NCI-H1694 (cell line): ENCODE measurements at regions not wholly inside any gene's neighbourhood (a gene's known extent, or its start where the extent isn't known, plus 50 kb on each side); places are given as distances from the start of the nearest gene placed in this dataset.

Experiments used
- DNase-seq: peaks from one replicate; lab custom pipeline; 2025; lab: John Stamatoyannopoulos, UW

GRCh38 chr6:163915131-163915530 is 500.6 kb downstream of the QKI start:
- no peak for DNase-seq

DNA sequence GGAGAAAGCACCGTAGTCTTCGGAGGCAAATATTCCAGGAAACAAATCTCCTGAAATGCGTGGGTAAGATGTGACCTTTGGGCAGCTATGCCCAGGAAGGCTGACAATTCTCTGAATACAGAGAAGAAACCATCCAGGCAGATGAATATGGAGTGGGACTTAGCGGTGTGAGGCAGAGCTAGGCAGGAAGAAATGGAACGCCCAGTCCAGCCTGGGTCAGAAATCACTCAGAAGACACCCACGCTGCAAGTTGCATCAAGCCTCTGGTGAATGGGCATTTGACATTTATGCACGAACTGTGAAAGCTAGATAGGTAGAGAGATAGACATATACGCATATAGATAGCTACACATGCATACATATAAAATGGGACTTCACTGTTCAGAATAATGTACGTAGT is 498.5 kb downstream of the QKI start:
- DNase-seq, result no peak

DNA sequence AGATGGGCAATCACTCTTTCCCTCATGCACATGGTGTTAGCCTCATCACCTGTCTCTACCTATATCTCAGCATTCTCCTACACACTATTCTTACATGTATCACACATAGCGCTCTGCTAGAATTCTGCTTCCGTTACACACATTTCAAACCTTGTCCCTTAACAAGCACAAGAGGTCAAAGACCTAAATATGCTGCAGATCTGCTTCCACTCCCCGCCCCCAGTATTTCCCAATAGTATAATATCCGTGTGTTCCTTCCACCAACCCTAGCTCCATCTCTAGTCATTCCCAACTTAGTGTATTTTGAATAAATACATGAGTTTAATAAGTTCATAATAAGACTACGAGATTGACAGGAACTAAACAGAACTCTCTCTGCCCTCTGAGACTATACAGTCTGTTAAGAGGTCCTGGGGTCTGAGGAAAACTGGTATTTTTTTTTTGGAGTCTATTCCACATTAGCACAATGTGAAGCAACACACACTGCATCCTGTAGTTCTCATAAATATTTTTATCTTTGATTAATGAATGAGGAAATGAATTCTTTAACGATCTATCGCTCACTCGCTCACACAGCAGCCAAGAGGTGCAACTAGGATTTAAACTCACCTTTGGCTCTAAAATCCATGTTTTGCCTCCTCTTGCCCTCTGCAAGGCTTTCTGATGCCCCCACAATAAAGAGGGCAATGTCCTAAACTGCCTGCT is 491.6 kb downstream of the QKI start:
- DNase-seq, result no peak

GRCh38 chr6:163904186-163904585 is 489.7 kb downstream of the QKI start:
- DNase-seq, result no peak

DNA sequence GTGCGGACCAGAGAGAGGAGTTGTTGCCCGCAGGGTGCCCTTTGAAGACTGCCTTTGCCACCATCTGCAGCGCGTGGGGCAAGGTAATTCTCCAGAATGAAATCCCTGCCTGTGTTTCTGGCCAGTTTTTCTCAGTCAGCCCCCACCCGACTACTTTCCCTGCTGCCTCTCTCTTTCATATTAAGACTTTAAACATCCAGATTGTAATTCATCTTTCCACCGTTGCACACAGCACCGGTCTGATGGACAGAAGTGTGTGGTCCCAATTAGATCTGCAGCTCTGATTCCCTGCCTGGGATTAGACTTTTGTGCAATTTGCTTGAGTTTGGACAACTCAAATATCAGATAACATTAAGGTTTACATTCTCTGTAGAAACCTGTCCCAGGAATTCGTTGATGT is 489.0 kb downstream of the QKI start:
- no peak for DNase-seq

DNA sequence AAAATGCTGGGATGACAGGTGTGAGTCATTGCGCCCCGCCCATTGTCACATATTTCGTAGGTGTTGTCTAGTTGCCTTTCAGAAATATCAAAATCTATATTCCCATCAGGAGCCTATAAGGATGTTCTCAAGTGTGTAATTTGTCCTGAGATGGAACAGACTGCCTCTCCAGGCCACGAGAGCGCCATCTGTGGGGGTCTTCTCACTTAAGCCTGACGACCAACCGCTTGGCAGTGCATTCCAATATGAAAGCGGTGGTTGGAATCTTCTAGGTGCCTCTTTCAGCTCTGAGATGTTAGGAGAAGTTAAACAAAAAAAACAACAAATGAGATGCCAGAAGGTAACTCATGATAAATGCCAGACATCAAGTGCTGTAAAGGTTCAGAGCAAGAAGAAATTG is 488.5 kb downstream of the QKI start:
- no peak for DNase-seq

- no peak for DNase-seq
Observed at GRCh38 chr6:163901681-163902080, 487.2 kb downstream of the QKI start.

DNA sequence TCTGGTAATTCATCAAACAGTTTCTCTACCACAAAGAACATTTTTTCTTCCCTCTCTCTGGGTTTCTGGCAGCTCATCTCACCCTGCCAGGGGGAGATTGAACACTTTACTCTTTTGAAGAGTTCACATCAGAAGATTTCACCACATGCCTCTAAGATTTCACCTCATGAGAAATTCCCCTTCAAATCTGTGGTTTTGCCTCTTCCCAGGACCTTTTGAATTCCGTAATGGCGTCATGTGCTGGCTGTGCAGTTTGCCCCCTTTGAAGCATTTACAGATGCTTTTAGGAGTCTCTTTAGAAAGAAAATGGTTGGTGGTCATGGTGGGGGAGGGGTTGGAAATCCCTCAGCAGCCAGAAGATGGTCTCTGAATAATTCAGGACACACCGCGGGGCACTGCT is 486.1 kb downstream of the QKI start:
- DNase-seq, result no peak

- DNase-seq, result no peak
Observed at GRCh38 chr6:163897669-163898068, 483.2 kb downstream of the QKI start.

DNA sequence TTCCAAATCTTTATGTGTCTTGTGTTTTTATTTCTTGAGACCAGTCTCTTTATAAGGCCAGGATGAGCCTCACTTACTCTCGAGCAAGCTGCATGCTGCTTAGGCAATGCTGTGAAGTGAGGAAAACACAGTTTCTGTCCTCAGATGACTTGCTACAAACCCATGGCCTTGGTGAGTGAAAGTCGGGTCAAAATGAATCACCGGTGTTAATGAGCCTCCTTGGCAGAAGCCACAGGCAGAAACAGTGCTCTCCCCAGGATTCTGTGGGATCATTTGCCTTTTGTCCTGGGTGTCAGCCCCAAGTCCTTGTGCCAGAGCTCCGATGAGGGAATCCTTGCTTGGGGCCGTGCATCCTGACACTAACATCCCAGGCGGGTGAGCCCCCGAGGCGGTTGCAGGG is 482.5 kb downstream of the QKI start:
- DNase-seq, result no peak

DNA sequence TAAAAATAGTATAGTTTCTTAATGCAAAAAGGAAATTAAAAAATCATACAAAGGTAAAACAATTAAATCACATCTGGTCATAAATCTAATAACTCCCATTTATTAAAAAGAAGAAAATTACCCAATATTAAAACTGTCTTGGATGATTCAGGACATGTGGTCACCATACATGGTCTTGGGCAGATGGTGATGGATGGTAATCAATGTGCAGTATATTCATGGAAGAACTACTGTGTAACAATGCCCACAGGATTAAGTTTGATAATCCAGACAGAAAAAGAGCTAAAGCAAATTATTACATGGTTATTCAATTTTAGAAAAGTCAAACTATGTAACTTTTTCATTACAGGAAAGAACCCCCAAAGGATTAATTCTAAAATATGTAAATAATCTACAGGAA is 480.6 kb downstream of the QKI start:
- no peak for DNase-seq

GRCh38 chr6:163893609-163894189 is 479.2 kb downstream of the QKI start:
- DNase-seq, result no peak

DNA sequence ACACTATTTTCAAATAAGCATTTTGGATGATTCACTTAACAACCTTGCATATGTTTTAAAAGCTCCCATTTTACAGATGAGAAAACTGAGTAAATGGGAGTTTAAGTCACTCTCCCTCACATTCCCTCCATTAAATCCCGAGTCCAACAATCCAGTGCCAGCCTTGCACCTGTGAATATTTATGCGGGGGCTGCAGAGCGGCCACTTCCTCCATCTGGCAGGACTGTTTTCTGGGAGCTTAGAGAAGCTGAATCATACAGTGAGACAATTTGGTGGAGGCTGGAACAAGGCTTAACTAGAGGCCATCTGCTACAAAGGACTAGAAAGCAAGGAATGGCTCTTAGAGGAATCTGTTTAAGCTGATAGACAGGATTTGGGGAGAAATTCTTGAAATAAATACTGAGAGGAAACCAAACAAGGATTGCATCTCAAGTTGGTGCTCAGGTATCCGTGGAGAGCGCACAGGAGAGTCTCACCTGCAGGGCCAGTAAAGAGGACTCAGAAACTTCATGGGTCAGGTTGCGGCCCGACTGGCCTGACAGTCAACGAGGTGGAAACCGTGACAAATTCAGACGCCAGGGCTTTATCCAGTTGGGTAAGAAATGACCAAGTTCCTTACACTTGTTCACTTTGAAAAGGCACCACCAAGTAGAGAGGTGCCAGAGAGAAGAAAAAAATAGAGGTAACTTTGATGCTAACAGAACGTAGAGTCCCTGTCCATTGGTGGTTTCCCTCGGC is 478.5 kb downstream of the QKI start:
- no peak for DNase-seq

GRCh38 chr6:163889904-163890514 is 475.5 kb downstream of the QKI start:
- DNase-seq, result no peak

DNA sequence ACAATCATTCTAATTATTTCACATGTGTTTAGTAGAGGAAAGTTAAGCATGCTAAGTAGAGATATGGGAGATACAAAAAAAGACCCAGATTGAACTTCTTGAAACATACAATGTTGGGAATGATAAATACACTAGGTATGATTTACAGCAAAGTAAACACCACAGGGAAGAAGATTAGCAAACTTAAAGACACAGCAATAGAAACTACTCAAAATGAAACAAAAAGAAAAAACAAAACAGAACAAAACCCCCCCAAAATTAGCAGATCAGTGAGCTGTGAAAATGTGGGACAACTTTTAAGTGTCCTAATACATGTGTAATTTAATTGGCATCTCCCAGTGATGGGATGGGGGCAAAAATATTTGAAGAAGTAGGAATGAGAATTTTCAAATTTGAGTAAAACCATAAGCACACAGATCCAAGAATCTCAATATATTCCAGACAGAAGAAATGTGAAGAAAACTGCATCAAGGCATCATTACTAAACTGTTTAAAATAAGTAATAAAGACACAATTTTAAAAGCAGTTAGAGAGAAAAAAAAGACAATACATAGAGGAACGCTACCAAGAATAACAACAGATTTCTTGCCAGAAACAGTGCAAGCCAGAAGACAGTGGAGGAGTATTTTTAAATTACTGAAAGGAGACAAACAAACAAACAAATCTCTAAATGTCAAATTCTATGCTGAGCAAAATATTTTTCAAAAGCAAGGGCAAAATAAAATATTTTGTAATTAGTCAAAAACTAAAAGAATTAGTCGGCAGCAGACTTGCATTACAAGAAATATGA is 473.7 kb downstream of the QKI start:
- DNase-seq, result no peak

GRCh38 chr6:163886428-163886827 is 471.9 kb downstream of the QKI start:
- no peak for DNase-seq

DNA sequence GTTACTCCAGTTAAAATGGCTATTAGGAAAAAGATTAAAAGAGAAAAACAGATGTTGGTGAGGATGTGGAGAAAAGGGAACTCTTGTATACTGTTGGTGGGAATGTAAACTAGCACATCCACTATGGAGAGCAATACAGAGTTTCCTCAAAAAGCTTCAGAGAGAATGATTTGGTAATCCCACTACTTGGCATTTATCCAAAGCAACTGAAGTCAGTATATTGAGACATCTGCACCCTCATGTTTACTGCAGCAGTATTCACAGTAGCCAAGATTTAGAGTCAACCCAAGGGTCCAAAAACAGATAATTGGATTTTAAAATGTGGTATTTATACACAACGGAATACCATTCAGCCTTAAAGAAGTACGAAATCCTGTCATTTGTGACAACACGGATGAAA is 469.5 kb downstream of the QKI start:
- DNase-seq, result no peak

GRCh38 chr6:163878698-163879097 is 464.2 kb downstream of the QKI start:
- no peak for DNase-seq

DNA sequence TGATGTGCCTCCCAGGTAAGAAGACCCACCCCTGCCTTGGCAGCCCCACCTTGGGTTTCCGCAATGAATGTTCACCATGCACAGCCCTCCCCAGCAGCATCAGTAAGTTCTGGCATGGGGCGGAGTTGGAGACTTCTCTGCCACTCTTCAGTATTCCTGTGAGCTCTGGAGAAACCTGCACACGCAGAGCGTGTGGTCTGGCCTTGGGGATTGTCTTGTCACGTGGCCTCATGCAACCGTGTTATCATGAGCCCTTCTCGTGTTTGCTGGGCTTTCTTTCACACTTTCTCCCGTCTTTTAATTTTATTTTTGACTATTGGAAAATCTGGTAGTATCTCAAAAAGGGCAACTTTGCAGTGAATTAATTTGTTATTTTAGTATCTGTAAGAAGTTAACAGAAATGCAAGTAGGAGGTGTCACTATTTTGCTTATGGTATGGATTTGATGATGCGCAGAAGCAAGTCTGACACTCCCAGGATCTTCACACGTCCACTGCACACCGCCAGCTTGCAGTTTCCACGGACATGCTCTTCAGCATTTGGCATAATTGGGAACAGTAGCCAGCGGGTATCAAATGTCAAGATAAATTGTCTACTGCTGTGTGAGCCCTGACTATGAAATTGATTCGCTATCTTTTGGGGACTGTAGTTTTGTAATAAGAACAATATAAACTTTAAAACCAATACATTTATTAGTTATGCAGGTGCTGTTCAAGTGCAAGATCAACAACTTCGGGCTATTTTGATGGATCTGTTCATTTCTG is 463.5 kb downstream of the QKI start:
- DNase-seq, result no peak

- no peak for DNase-seq
Observed at GRCh38 chr6:163876391-163876790, 461.9 kb downstream of the QKI start.

DNA sequence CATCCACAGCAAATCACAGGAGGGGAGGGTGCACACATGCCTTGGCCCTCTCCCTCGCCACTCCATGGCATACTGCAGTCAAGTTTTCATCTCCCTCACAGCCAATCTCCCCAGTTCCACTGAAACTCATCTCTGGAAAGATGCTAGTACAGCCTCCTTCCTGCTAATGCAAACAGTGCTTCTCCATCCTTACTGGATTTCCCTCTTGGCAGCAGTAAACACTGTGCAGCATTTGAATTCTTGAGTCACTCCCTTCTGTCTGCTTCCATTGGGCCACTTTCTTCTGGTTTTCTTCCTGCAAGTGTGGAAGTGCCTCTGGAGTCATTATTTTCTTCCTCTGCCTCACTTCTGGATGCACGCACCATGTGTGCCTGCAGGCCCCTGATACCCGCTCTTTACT is 460.3 kb downstream of the QKI start:
- no peak for DNase-seq

DNA sequence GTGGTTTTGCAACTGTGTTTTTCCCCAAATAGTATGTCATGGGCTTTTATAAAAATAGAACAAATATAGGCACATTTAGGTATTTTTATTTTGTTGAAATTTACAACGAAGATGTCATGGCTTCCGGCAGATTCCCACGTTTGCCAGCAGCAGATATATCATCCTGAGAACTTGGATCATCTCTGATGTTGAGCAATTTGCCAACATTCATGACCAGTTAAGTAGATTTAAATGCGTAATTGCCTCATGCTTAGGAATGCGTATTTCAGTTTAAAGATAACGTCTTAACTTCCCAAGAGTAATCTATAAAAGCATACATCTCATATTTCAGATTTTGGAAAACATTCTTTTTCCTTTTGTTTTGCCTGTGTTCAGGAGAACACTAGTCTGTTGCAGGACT is 457.8 kb downstream of the QKI start:
- no peak for DNase-seq
